ENCODE measurements at regions not wholly inside any gene's neighbourhood (a gene's known extent, or its start where the extent isn't known, plus 50 kb on each side); places are given as distances from the start of the nearest gene placed in this dataset.
"Not testable (repeated sequence)": the region's sequence is repeated elsewhere in the genome, so short reads cannot be mapped to it uniquely, and the experiment has no call there.

DNA sequence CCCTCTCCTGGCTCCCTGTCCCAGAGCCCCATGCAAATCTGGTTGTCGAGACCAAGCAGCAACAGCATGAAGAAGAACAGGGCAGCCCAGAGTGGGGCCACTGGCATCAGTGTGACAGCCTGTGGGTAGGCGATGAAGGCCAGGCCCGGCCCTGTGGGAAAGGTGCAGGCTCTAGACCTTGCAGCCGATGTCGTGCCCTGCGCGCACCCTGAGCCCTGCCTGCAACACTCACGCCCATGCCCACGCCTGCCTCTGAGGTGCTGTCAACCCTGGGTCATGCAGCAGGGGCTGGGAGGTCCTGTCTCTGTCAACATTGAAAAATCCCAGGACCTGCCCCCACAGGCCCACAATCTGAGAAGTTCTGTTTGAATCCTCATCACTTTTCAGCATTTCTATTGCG, 204.0 kb upstream of the TP53TG3 start:
- DNase-seq; H3K27ac Mint-ChIP-seq; H3K9me3 ChIP-seq (ENCODE audit: control insufficient read depth in 1 of 2, insufficient read depth in 1 of 2, low read length in 2 of 2); H3K27ac ChIP-seq (ENCODE audit: low read depth in 1 of 2, low read length in 2 of 2); intact Hi-C loops (cut with DNase I, micrococcal nuclease); ATAC-seq (ENCODE audit: poor library complexity); CTCF ChIA-PET; H3K27me3 Mint-ChIP-seq; H3K36me3 ChIP-seq (ENCODE audit: insufficient read depth, low read length); H3K4me1 Mint-ChIP-seq (ENCODE audit: low read depth); H3K27me3 ChIP-seq (ENCODE audit: control insufficient read depth in 1 of 2, insufficient read depth in 2 of 2, low read length in 2 of 2); H3K9me3 Mint-ChIP-seq; POLR2A ChIA-PET; H3K4me3 Mint-ChIP-seq; H3K4me3 ChIP-seq (ENCODE audit: low read length); H3K36me3 Mint-ChIP-seq (ENCODE audit: low read depth); H3K4me1 ChIP-seq (ENCODE audit: insufficient read depth, low read length): not testable (repeated sequence)

DNA sequence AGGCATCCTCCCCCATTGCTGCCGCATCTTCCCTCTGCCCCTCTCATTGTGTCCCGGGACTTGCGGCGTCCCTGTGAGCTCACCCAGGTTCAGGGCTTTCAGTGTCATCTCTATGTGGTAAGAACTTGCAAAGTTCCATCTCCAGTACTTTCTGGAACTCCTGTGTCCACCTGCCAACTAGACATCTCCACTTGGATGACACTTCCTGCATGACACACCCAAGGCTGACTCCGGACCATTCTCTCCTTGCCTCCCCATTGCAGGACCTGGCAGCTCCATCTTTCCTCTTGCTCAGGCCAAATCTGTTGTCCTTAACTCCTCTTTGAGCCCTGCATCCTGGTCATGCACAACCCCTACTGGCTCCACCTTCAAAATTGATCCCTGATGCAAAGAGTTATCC, 200.8 kb upstream of the TP53TG3 start:
- DNase-seq: not testable (repeated sequence)

DNA sequence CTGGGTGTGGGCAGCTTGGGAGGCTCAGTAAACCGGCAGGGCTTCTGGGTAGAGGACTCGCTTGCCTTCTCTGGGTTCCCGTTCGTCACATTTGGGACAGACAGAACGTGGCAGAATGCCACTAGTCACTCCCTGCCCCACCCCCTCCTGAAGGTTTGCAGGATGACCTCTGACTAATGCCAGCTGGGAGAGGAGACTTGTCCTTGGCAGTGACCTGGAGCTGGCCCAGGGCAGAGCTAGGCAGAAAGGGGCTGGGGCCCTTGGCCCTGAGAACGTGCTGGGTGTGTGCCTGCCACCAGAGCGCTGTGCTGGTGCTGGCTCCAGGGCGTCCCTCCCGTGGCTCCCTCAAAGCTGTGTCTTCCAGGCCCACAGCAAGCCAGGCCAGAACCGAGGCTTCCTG, 197.8 kb upstream of the TP53TG3 start:
- H3K36me3 Mint-ChIP-seq (ENCODE audit: low read depth); H3K27ac Mint-ChIP-seq; H3K9me3 ChIP-seq (ENCODE audit: control insufficient read depth in 1 of 2, insufficient read depth in 1 of 2, low read length in 2 of 2); ATAC-seq (ENCODE audit: poor library complexity); intact Hi-C loops (cut with DNase I, micrococcal nuclease); H3K27me3 ChIP-seq (ENCODE audit: control insufficient read depth in 1 of 2, insufficient read depth in 2 of 2, low read length in 2 of 2); H3K36me3 ChIP-seq (ENCODE audit: insufficient read depth, low read length); POLR2A ChIA-PET; H3K4me3 Mint-ChIP-seq; H3K9me3 Mint-ChIP-seq; H3K4me1 ChIP-seq (ENCODE audit: insufficient read depth, low read length); H3K4me3 ChIP-seq (ENCODE audit: low read length); H3K27me3 Mint-ChIP-seq; CTCF ChIA-PET; H3K4me1 Mint-ChIP-seq (ENCODE audit: low read depth); H3K27ac ChIP-seq (ENCODE audit: low read depth in 1 of 2, low read length in 2 of 2); DNase-seq: not testable (repeated sequence)

More for the DNA sequence above, 200.8 kb upstream of the TP53TG3 start:
- POLR2A ChIA-PET; H3K4me3 Mint-ChIP-seq; H3K9me3 Mint-ChIP-seq; intact Hi-C loops (cut with DNase I, micrococcal nuclease); CTCF ChIA-PET; H3K27me3 ChIP-seq (ENCODE audit: control insufficient read depth in 1 of 2, insufficient read depth in 2 of 2, low read length in 2 of 2); H3K27ac Mint-ChIP-seq; H3K4me1 Mint-ChIP-seq (ENCODE audit: low read depth); H3K27me3 Mint-ChIP-seq; H3K9me3 ChIP-seq (ENCODE audit: control insufficient read depth in 1 of 2, insufficient read depth in 1 of 2, low read length in 2 of 2); ATAC-seq (ENCODE audit: poor library complexity); H3K36me3 Mint-ChIP-seq (ENCODE audit: low read depth); H3K27ac ChIP-seq (ENCODE audit: low read depth in 1 of 2, low read length in 2 of 2); H3K36me3 ChIP-seq (ENCODE audit: insufficient read depth, low read length); H3K4me1 ChIP-seq (ENCODE audit: insufficient read depth, low read length); H3K4me3 ChIP-seq (ENCODE audit: low read length): not testable (repeated sequence)

DNA sequence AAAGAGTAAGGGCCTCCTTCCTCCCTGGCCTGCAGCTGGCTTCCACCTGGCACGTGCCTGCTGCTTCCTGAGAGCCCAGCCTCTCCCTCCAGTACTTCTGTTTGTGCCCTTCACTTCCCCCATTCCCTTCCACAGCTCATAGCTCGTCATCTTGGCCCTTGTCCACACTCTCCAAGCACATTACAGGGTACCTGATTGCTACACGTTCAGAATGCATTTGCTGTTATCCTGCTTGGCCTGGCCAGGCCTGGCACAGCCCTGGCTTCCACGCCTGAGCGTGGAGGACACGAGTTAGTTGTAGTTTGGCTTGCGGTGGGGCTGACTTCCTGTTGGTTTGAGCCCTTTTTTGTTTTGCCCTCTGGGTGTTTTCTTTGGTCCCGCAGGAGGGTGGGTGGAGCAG, 197.2 kb upstream of the TP53TG3 start:
- POLR2A ChIA-PET; H3K4me1 Mint-ChIP-seq (ENCODE audit: low read depth); CTCF ChIA-PET; H3K9me3 ChIP-seq (ENCODE audit: control insufficient read depth in 1 of 2, insufficient read depth in 1 of 2, low read length in 2 of 2); intact Hi-C loops (cut with DNase I, micrococcal nuclease); H3K27me3 Mint-ChIP-seq; H3K27me3 ChIP-seq (ENCODE audit: control insufficient read depth in 1 of 2, insufficient read depth in 2 of 2, low read length in 2 of 2); H3K4me3 Mint-ChIP-seq; DNase-seq; H3K36me3 ChIP-seq (ENCODE audit: insufficient read depth, low read length); H3K9me3 Mint-ChIP-seq; H3K27ac Mint-ChIP-seq; H3K27ac ChIP-seq (ENCODE audit: low read depth in 1 of 2, low read length in 2 of 2); H3K36me3 Mint-ChIP-seq (ENCODE audit: low read depth); H3K4me3 ChIP-seq (ENCODE audit: low read length); ATAC-seq (ENCODE audit: poor library complexity); H3K4me1 ChIP-seq (ENCODE audit: insufficient read depth, low read length): not testable (repeated sequence)

DNA sequence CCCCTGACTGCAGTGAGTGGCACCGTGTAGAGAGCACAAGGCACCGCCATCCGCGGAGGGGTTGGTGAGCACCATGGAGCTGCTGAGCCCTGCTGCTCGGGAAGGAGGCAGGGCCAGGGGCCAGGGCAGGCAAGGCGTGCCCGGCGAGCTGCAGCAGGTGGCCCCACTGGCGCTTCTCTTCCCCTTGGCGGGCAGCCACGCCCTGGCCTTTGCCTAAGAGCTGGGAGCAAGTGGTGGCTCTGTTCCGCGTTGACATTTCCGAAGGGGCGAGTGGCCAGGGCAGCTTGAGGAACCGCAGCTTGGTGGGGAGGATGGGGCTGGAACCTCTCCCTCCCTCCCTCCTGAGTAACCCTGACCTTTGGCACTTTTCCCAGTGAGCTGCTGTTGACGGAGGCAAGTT, 194.7 kb upstream of the TP53TG3 start:
- not testable (repeated sequence) for DNase-seq; ATAC-seq (ENCODE audit: poor library complexity); H3K27ac Mint-ChIP-seq

DNA sequence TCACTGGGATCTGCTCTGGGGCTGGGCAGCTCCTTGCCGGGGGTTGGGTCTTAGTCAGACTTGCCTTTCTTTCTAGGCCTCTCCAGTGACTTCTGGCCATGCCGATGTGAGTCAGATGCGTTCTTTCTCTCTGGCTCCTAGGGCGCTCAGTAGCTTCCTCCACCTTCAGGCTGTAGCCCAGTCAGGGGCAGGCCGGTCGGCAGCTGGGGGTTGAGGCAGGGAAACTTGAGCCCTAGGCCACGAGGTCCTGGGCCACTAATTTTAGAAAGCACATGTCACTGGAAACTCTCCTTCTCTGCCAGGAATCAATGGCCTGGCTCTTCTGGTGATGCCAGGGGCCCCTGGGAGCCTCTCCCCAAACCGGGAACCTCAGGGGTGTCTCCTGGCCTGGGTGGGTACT, 192.4 kb upstream of the TP53TG3 start:
- POLR2A ChIA-PET; H3K4me1 ChIP-seq (ENCODE audit: insufficient read depth, low read length); H3K36me3 Mint-ChIP-seq (ENCODE audit: low read depth); CTCF ChIA-PET; H3K27ac Mint-ChIP-seq; intact Hi-C loops (cut with DNase I, micrococcal nuclease); H3K9me3 ChIP-seq (ENCODE audit: control insufficient read depth in 1 of 2, insufficient read depth in 1 of 2, low read length in 2 of 2); DNase-seq; H3K4me3 Mint-ChIP-seq; H3K27me3 Mint-ChIP-seq; H3K27ac ChIP-seq (ENCODE audit: low read depth in 1 of 2, low read length in 2 of 2); H3K4me1 Mint-ChIP-seq (ENCODE audit: low read depth); ATAC-seq (ENCODE audit: poor library complexity); H3K27me3 ChIP-seq (ENCODE audit: control insufficient read depth in 1 of 2, insufficient read depth in 2 of 2, low read length in 2 of 2); H3K9me3 Mint-ChIP-seq; H3K36me3 ChIP-seq (ENCODE audit: insufficient read depth, low read length); H3K4me3 ChIP-seq (ENCODE audit: low read length): not testable (repeated sequence)

More for the DNA sequence above, 194.7 kb upstream of the TP53TG3 start:
- POLR2A ChIA-PET; H3K27ac ChIP-seq (ENCODE audit: low read depth in 1 of 2, low read length in 2 of 2); H3K9me3 ChIP-seq (ENCODE audit: control insufficient read depth in 1 of 2, insufficient read depth in 1 of 2, low read length in 2 of 2); H3K36me3 Mint-ChIP-seq (ENCODE audit: low read depth); H3K4me1 Mint-ChIP-seq (ENCODE audit: low read depth); CTCF ChIA-PET; H3K36me3 ChIP-seq (ENCODE audit: insufficient read depth, low read length); H3K4me3 ChIP-seq (ENCODE audit: low read length); H3K4me3 Mint-ChIP-seq; H3K9me3 Mint-ChIP-seq; intact Hi-C loops (cut with DNase I, micrococcal nuclease); H3K27me3 Mint-ChIP-seq; H3K4me1 ChIP-seq (ENCODE audit: insufficient read depth, low read length); H3K27me3 ChIP-seq (ENCODE audit: control insufficient read depth in 1 of 2, insufficient read depth in 2 of 2, low read length in 2 of 2): not testable (repeated sequence)

DNA sequence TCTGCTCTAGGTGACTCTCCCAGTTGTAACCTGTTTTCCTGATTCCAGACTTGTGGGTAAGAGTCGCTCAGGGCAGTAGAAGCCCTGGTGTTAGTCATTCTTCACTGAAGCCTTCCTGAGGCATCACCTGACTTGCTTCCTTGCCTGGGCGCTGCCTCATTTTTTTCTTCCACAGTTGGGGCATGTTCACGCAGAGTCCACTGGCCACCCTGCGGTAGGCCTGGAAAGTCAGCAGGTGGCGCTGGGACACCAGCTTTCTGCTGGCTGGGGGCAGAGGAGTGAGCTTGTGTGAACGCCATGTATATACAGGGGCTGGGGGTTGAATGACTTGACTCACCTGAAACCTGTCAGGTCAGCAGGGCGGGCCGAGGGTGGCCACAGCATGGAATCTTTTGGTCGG, 189.3 kb upstream of the TP53TG3 start:
- H3K4me3 Mint-ChIP-seq; H3K27ac Mint-ChIP-seq; POLR2A ChIA-PET; DNase-seq; H3K4me3 ChIP-seq (ENCODE audit: low read length); intact Hi-C loops (cut with DNase I, micrococcal nuclease); H3K36me3 ChIP-seq (ENCODE audit: insufficient read depth, low read length); H3K27me3 ChIP-seq (ENCODE audit: control insufficient read depth in 1 of 2, insufficient read depth in 2 of 2, low read length in 2 of 2); H3K9me3 ChIP-seq (ENCODE audit: control insufficient read depth in 1 of 2, insufficient read depth in 1 of 2, low read length in 2 of 2); H3K4me1 Mint-ChIP-seq (ENCODE audit: low read depth); H3K36me3 Mint-ChIP-seq (ENCODE audit: low read depth); H3K27me3 Mint-ChIP-seq; H3K4me1 ChIP-seq (ENCODE audit: insufficient read depth, low read length); H3K9me3 Mint-ChIP-seq; CTCF ChIA-PET; ATAC-seq (ENCODE audit: poor library complexity); H3K27ac ChIP-seq (ENCODE audit: low read depth in 1 of 2, low read length in 2 of 2): not testable (repeated sequence)

All from CD4-positive, alpha-beta T cell (primary cell).